Kidney (tissue), 13 donors: ENCODE measurements at regions not wholly inside any gene's neighbourhood (a gene's known extent, or its start where the extent isn't known, plus 50 kb on each side); places are given as distances from the start of the nearest gene placed in this dataset.
A peak's percentile ranks its signal among the peaks of the same experiment; 100 is the strongest.

Source experiments
- DNase-seq, 5 donors: peaks; one replicate each; pipeline ENCODE4 v3.0.0-alpha.2; 2013 to 2020
- FAIRE-seq: peaks from 2 replicates; lab custom pipeline; 2012; peaks lifted over from hg19 to GRCh38; lab: Jason Lieb, UNC
- H3K27ac ChIP-seq, 2 donors: one replicate each; pipeline ENCODE4 v1.7.0; 2013; ENCODE audit warnings: low read depth in 2 of 2, low read length in 2 of 2, inconsistent platforms in 1 of 2
- H3K27me3 ChIP-seq: one replicate; pipeline ENCODE4 v1.7.1; 2013; ENCODE audit warnings: low read length, inconsistent platforms; ENCODE audit not compliant: control insufficient read depth, insufficient read depth
- H3K36me3 ChIP-seq, 3 donors: one replicate each; pipeline versions ENCODE4 v1.7.0 to v1.7.1; 2013; ENCODE audit warnings: low read length in 3 of 3, control low read depth in 1 of 3, inconsistent platforms in 1 of 3; ENCODE audit not compliant: insufficient read depth in 3 of 3, control insufficient read depth in 2 of 3
- H3K4me1 ChIP-seq, 3 donors: one replicate each; pipeline versions ENCODE4 v1.7.0 to v1.7.1; 2013; ENCODE audit warnings: low read length in 3 of 3, inconsistent platforms in 1 of 3, low read depth in 1 of 3; ENCODE audit not compliant: control insufficient read depth in 2 of 3, insufficient read depth in 2 of 3
- H3K4me3 ChIP-seq, 3 donors: one replicate each; pipeline versions ENCODE4 v1.7.0 to v1.8.1; 2013; ENCODE audit warnings: low read length in 3 of 3, control low read depth in 1 of 3, inconsistent platforms in 1 of 3
- H3K9ac ChIP-seq, 3 donors: one replicate each; pipeline versions ENCODE4 v1.7.0 to v1.7.1; 2013; ENCODE audit warnings: low read length in 3 of 3, control low read depth in 1 of 3, inconsistent platforms in 1 of 3
- H3K9me3 ChIP-seq, 3 donors: one replicate each; pipeline versions ENCODE4 v1.7.0 to v1.7.1; 2013; ENCODE audit warnings: low read length in 3 of 3, control low read depth in 1 of 3, inconsistent platforms in 1 of 3; ENCODE audit not compliant: control insufficient read depth in 2 of 3, insufficient read depth in 1 of 3
- intact Hi-C: fragments of 100-400 bp; cut with DNase I; formaldehyde crosslinking; loops from one replicate; pipeline ENCODE4 v1.11.1; 2022
- TF ChIP-seq, protein P1 (sequence below): IDR thresholded peaks from 3 replicates; pipeline ENCODE4 v1.5.1; 2012; ENCODE audit warnings: mild to moderate bottlenecking, moderate library complexity, borderline replicate concordance; ENCODE audit not compliant: insufficient read depth; ENCODE audit errors: extremely low read depth
- donor health status: control.
- donor health status: control.
- donor health status: control.
- donor health status: control.
- donor health status: control.
- donor health status: DM: yes; HTN: yes; CAD: no.
- donor health status: Normal renal cell carcinoma (clear cell type).

DNA sequence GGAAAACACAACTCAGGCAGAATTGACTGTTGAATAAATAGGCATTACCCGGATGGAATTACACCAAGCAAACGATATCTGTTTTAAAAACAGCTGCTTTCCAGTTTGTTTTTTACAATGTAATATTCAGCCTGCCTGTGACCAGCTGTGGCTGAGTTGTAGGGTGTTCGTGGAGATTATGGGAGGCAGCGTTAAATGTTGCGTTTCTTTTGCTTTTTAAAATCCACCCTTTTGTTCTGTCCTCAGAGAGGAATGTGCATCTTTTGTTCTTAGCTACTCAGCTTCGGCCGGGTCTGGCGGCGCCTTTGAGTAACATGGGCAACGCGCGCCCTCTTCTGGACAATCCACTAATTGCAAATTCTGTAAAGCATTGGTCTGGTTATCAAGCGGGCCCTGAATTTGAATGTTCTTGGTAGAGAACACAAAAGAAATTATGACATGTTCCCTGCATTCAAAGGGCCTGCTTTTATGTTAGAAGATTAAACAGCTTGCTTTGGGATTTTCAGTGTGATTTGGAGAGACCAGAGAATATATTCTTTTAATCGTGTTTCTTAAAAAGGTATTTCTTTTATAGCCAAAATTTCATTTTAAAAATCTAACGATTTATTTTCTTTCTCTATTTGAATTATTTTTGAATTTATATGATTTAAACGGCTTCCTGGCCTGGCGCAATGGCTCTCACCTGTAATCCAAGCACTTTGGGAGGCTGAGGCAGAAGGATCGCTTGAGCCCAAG, 76.3 kb upstream of the TRIM2 start:
- FAIRE-seq: peak; percentile 96
- intact Hi-C loops: loop anchor here (5.0 kb wide), 1 partner anchor 46 kb away; no protein-coding TSS in a partner anchor
- no peaks in the 10 kb centered on the region for H3K4me1 ChIP-seq
- H3K9ac ChIP-seq: peak overlapping the region in 1 of 3 donors; percentile 66
- H3K27me3 ChIP-seq: no peaks in the 10 kb centered on the region
- H3K9me3 ChIP-seq: no peaks in the 10 kb centered on the region
- peak; percentile 88 to 96 (median 92) for DNase-seq
- no peak overlapping the region for H3K27ac ChIP-seq
- H3K4me3 ChIP-seq: peak overlapping the region in 2 of 3 donors; percentile 21 to 67
- TF ChIP-seq, protein P1, sequence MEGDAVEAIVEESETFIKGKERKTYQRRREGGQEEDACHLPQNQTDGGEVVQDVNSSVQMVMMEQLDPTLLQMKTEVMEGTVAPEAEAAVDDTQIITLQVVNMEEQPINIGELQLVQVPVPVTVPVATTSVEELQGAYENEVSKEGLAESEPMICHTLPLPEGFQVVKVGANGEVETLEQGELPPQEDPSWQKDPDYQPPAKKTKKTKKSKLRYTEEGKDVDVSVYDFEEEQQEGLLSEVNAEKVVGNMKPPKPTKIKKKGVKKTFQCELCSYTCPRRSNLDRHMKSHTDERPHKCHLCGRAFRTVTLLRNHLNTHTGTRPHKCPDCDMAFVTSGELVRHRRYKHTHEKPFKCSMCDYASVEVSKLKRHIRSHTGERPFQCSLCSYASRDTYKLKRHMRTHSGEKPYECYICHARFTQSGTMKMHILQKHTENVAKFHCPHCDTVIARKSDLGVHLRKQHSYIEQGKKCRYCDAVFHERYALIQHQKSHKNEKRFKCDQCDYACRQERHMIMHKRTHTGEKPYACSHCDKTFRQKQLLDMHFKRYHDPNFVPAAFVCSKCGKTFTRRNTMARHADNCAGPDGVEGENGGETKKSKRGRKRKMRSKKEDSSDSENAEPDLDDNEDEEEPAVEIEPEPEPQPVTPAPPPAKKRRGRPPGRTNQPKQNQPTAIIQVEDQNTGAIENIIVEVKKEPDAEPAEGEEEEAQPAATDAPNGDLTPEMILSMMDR: peak; percentile 95
- H3K36me3 ChIP-seq: no peaks in the 10 kb centered on the region

DNA sequence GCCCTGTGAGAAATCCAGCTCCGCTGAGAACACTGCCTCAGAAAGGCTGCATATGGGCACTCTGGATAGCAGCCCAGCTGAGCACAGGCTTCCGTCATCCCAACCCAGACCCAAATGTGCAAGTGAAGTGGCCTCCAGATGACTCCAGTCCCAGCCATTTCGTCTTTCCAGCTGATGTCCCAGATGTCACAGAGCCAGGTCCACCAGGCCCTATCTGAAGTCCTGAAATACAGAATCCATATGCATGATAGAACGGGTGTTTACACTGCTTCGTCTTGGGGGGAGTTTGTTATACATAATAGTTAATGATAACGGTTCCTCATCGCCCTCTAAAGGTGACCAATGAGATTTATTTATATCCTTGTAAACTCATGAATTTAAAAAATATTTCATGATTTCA, 72.6 kb upstream of the TRIM2 start:
- H3K27me3 ChIP-seq: no peaks in the 10 kb centered on the region
- H3K27ac ChIP-seq: no peak overlapping the region
- FAIRE-seq: no peak
- no peak overlapping the region for H3K9ac ChIP-seq
- intact Hi-C loops: no loop called here
- TF ChIP-seq, protein P1: no peak
- DNase-seq: peak in 1 of 5 donors; percentile 5
- H3K36me3 ChIP-seq: no peaks in the 10 kb centered on the region
- H3K4me3 ChIP-seq: no peak overlapping the region
- no peaks in the 10 kb centered on the region for H3K4me1 ChIP-seq
- no peaks in the 10 kb centered on the region for H3K9me3 ChIP-seq

DNA sequence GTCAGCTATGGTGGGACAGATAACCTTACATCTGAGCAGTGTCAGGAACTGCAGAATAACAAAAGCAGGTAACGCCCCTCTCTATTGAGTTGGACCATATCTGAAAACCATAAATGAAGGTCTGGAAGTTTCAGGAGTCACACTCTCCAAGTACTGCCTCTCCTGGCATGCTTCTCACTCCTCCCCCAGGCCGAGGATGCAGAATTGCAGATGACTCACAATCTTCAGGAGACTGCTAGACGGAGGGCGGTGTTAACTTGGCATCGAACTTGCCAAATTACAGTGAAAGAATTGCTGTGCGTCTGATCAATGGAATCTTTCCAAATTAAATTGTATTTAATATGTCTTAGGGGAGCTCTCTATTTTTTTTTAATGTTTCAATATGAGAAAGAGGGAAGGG, 67.1 kb upstream of the TRIM2 start:
- Histone ChIP-seq H3K36me3 (no peaks in the 10 kb centered on the region), H3K4me3 (no peak overlapping the region), H3K27ac (no peak overlapping the region), H3K4me1 (no peaks in the 10 kb centered on the region), H3K9me3 (no peaks in the 10 kb centered on the region), H3K27me3 (no peaks in the 10 kb centered on the region), H3K9ac (no peak overlapping the region)
- no peak for FAIRE-seq
- DNase-seq: no peak
- TF ChIP-seq, protein P1: no peak
- intact Hi-C loops: no loop called here
